Effector CD4-positive, alpha-beta T cell (primary cell): ENCODE measurements at regions not wholly inside any gene's neighbourhood (a gene's known extent, or its start where the extent isn't known, plus 50 kb on each side); places are given as distances from the start of the nearest gene placed in this dataset.
"Not testable (repeated sequence)": the region's sequence is repeated elsewhere in the genome, so short reads cannot be mapped to it uniquely, and the experiment has no call there.

Experiments
- DNase-seq: peaks from one replicate; pipeline ENCODE4 v3.0.0-alpha.2; 2020

DNA sequence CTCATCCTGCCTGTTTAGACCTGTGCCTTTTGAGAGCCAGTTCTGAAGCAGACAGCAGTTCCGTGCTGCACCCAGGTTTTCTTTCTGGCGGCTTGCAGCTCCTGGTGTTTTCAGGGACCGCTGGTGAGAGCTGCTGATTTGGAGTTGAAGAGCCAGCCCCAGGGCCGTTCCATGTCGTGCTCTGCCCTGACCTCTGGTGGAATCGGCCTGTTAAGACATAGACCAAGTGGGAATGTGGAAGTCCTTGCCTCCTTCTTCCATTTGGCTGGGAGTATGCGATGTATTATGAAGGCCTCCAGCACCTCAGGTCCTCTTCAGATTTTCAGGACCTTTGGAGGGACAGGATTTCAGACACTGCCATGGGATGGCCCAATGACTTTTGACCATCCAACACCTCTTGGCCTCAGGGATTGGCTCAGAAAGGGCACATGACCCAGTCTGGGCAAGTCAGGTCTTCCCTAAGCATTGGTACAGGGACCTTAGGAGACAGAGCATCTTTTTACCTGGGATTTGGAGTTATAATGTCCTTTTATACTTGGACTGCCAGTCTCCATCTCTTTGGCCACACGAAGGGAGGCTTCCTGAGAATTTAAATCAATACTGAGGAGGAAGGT is 136.1 kb upstream of the CLINT1 start:
- DNase-seq: peak; percentile 9

DNA sequence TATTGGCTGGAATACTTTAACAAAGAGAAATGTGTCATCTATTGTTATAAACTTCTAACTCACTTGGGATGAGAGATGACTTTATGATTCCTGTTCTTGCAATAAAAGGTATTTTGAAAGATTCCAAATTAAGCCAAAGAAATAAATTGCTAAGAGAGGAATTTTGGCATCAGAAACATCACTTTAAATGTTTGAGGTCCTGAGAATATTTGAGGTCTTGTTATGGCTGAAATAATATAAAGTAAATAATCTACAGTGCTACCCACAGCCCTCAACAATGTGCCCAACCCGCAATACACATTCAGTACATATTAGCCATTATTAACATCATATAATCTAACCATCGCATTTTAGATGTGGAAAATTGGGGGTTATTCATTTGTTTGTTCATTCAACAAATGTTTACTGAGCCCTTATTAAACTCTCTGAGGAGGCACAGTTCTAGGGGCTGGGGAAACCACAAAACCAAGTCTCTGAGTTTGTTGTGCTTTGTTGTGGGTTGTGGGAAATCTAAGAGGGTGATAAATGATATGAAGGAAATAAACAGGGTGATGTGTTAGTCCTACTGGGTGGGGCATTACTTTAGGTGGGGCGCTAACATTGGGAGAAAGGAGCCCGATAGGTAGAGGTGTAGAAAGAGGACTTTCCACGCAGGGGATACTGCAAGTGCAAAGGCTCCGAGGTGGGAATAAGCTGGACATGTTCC is 135.2 kb upstream of the CLINT1 start:
- peak; percentile 10 for DNase-seq

DNA sequence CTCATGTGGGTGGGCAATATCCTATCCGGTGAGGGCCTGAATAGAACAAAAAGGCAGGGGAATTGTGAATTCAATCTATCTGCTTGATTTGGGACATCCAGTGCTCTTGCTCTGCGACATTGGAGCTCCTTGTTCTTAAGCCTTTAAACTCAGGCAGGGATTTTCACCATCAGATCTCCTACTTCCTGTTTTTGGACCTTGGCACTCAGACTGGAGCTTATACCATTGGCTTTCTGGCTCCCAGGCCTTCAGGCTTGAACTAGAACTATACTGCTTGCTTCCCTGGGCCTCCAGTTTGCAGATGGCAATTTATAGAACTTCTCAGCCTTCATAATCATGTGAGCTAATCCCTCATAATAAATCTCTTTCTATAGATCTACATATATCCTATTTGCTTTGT is 134.3 kb upstream of the CLINT1 start:
- no peak for DNase-seq

DNA sequence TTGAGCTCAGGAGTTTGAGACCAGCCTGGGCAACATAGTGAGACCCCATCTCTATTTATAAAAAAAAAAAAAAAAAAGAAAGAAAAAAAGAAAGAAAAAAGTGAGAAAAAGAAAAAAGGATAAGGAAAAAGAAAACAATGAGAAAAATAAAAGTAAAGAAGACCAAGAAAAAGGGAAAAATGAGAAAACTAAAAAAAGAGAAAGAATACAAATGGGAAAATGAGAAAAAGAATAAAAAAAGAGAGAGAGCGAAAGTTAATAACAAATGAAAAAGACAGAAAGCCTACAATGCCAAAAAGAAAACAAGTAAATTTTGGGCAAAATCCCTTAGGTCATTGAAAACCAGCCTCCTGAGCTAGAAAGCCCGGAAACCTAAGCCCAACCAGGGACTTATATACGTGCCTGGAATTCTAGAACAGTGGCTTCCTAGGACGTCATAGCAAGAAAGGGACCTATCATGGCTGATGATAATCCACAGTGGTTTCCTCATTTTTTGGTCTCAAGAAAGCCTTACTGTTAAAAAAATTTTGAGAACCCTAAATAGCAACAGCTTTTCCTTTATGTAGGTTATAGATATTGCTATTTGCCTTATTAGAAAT is 131.7 kb upstream of the CLINT1 start:
- DNase-seq: no peak

DNA sequence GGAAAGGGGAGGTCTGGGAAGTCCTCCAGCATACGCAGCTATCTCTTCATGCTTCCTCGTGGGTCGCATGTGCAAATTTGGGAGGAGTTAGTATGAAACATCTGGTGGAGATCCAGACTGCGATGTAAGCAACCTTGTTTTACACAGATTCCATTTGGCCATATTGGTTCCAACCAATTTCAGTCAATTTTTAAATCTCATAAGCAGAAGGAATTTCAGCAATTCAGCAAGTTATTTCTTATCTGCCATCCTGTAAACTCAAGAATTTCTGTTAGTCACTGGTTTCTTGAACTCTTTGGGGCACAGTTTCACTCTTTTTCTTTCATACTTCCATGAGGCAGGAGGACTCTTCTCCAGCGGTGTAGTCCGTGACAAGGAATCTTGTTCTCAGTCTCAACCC is 130.4 kb upstream of the CLINT1 start:
- no peak for DNase-seq

DNA sequence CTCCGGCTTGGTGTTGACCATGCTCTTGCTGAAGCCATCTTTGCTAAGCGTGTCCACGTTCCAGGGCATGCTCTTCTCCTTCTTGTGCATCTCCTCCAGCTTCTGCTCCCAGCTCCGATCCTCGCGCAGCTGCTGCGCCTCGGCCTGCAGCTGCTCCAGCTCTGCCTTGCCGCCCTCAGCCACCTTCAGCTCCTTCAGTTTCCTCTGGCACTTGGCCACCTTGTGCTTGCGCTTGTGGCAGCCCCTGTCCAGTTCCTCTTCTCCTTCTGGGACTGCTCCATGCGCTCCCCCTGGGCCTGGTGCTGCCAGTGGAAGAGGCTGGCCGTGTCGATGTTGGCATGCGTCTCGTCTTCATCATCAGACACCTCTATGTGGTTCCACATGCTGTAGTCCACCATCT is 128.3 kb upstream of the CLINT1 start:
- no peak for DNase-seq

DNA sequence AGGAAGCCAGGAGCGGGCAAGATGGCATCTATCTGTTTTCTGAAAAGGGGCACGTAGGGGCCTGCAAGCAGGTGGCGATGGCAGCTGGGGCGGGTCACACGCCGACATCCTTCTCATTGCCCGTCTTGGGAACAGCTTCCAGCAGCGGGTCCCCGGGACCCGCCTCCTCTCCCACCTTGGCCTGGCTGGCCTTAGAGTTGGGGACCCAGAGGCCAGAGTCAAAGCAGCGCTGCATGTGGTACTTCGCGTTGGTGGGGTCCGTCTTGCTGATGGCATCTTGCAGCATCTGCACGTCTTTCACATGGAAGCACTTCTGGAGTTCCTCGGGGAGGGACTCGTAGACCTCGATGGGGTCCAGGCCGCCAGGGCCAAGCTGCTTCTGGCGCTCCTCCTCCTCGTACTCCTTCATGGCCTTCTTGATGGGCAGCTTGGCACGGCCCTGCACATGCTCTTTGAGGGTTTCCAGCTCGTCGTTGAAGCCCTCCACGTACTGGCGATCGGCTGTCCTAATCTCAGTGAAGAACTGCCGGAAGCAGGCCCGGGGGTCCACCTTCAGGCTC is 127.6 kb upstream of the CLINT1 start:
- DNase-seq: no peak

DNA sequence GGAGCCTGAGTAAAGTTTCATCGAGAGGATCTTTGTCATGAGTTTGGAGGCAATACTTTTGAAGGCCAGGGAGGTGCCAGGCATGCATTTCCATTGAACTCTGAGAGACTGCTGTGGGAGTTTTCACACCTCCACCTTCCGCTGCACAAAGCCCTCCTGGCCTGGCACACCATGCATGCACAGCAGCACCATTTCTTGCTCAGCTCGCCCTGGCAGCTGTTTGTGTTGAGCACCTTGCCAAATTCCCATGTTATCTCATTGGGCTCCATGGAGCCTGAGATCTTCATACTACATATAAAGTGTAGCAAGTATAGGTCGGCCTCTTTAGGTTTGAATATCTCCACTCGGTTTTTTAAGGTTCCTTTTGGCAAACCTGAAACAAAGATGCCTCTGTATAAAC is 125.7 kb upstream of the CLINT1 start:
- DNase-seq: no peak

DNA sequence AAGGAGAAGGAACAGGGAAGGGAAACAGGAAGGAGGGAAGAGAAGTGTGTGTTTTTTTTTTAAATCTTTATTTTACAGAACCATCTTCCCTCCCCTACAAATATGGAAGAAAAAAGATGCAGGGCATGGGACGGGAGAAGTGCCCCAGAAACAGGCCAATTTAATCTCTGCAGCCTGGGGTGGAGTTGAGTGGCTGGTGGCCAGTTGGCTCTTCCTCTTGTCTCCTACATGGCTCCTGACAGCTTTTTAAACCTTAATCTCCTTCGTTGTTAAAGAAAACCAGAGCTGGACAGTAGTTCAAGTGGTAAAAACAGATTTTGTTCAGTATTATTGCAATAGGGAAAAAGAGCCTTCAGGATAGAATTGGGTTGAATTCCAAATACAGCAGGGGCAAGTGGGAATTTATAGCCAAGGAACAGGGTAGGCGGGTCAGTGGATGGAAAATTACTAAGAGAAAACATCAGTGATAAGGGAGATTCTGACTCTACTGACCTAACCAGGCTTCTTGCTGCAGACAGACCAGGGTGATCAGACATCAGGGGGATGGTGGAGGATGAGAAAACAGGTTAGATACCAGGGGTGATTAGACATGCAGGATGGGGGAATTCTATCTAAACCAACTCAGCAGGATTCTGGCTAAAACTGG is 125.1 kb upstream of the CLINT1 start:
- no peak for DNase-seq

DNA sequence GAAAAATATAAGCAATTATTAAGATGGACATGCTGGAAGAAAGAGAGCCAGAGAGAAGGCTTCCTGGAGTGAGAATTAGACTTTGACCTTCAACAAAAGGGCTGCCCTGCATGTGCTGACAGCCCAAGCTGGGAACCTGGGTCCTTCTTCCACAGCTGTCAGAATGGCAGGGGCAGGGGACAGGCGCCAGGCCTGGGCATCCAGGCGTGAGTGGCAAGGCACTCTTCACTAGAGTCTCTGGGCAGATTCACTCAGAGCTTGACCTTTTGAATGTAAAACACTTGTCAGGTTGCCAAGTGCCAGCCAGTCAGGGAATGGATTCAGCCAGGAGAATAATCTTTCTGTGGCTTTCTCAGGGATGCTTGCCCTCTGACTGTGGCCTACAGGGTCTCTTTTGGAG is 119.1 kb upstream of the CLINT1 start:
- no peak for DNase-seq

DNA sequence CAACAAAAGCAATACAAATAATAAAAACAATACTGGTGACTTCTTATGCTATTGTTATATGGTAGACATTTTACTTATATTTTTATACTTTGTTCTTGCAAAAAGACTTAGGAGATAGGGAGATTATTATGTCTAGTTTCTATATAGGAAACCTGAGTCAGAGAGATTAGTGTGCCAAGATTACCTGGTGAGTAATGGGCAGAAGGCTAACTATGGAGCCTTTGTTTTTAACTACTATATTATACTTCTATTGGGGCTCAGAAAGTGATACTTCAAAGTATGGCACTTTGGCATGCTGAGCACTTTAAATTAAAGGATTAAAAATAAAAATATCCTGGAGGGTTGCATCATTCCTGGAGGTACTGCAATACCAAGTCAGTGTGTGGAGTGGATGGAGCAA is 117.5 kb upstream of the CLINT1 start:
- no peak for DNase-seq

DNA sequence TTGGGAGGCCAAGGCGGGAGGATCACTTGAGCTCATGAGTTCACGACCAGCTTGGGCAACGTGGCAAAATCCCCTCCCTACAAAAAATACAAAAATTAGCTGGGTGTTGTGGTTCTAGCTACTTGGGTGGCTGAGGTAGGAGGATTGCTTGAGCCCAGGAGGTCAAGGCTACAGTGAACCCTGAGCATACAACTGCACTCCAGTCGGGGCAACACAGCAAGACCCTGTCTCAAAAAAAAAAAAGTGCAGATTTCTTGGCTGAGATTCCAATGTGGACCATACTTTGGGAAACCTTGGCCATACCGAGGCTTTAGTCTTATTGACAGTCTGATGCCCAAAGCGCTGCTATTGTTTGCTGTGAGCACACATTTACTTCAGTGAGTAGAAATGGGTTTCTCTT is 113.6 kb upstream of the CLINT1 start:
- no peak for DNase-seq

DNA sequence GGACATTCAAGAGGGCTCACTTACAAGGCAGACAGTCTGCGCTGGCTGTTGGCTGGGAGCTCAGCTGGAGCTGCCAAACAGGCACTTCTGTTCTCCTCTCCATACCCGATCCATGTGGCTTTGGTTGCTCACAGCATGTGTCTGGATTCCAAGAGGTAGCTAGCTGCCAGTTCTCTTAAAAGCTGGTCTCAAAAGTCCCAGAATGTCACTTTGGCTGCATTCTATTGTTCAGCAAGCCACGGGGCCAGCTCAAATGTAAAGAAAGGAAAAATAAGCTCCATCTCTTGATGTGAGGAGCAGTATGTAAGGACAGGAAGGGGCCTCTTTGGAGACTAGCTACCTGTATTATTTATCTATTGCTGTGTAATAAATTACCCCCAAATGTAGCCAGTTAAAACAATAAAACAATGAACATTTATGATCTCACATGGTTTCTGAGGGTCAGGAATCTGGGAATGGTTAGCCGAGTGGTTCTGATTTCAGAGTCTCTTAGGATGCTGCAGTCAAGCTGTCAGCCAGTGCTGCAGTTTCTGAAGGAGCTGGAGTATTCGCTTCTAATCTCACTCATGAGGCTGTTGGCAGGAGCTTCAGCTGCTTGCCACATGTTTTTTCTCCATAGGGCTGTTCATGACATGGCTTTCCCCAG is 112.7 kb upstream of the CLINT1 start:
- DNase-seq: no peak

DNA sequence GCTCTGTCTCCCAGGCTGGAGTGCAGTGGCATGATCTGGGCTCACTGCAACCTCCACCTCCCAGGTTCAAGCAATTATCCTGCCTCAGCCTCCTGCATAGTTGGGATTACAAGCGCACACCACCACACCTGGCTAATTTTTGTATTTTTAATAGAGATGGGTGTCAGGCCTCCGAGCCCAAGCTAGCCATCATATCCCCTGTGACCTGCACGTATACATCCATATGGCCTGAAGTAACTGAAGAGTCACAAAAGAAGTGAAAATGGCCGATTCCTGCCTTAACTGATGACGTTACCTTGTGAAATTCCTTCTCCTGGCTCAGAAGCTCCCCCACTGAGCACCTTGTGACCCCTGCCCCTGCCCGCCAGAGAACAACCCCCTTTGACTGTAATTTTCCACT is 109.6 kb upstream of the CLINT1 start:
- not testable (repeated sequence) for DNase-seq

DNA sequence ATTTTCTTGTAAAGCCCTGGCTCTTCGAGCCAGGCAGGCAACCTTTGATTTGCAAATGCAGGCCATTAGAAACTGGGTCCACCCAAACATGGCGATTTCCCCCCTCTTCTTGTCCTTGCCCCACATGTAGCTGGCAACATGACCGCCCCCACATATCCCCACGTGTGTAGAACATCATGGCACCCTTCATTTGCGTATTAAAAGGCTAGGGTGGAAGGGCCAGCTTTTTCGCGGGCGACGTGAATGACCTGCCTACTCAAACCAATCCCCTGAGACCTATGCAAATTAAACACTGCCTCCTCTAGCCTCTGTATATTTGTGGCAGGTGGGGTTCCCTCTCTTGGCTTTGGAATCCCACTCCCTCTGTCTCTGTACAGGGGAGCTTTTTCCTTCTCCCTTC is 107.0 kb upstream of the CLINT1 start:
- DNase-seq: no peak

DNA sequence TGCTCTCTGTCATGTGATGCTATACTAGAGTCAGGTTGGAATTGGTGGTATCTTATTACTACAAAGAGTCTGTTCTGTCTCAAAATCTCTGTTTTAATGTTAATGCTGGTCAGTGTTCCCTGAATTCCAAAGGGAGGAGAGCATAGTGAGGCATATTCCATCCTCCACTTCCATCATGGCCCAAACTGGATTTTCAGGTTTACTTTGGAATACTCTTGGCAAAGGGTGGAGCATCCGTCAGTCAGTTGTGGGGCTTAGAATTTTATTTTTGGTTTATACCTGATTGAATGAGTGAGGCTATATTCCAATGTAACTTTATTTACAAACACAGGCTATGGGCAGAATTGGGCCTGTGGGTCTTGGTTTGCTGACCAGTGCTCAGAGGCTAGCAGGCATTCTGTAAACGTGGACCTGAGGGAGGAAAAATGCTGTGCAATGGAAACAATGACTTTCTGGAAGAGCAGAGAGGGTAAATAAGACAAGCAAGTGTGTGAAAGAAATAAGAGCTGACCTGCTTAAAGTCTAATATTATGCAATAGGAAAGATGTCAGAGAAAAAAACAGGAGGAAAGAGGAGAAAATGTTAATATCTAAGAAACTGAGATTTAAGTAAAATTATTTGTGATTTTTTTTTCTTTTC is 106.2 kb upstream of the CLINT1 start:
- no peak for DNase-seq

DNA sequence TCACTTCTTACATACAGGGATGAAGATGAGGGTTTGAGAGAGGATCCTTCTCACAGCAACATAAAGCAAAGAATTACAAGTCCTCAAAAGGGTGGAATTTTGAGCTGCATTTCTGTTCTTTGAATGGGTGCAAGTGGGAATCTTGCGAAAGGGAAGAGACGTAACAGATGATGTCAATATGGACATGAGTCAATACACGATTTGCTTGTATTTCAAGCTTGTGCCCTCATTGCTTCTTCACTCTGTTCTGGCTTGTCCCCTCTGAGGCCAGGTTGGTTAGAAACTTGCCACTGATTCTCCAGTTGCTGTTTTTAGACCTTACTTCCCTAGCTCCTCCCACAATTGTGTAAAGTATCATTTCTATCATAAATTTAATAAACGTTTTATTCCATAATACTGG is 104.8 kb upstream of the CLINT1 start:
- no peak for DNase-seq

DNA sequence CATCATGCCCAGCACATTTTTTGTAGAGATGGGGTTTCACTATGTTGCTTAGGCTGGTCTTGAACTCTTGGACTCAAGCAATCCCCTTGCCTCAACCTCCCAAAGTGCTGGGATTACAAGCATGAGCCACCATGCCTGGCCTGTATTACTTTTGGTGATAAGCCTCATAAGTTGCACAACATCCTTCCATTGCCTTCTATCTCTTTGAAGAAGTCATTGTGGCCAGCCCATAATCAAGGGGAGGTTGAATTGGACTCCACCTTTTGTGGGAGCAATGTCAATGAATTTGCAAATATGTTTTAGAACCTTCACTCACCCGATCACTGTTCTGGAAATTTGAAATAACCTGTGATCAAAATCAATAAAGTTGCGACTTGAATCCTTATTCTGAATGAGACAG is 104.3 kb upstream of the CLINT1 start:
- no peak for DNase-seq

DNA sequence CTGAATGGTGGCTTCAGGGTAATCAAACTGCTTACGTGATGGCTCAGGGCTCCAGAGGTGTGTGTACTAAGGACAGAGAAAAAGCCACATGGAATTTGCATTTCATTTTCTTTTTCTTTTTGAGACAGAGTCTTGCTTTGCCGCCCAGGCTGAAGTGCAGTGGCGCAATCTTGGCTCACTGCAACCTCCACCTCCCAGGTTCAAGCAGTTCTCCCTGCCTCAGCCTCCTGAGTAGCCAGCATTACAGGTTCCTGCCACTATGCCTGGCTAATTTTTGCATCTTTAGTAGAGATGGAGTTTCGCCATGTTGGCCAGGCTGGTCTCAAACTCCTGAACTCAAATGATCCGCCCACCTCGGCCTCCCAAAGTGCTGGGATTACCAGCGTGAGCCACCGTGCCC is 103.7 kb upstream of the CLINT1 start:
- DNase-seq: not testable (repeated sequence)

DNA sequence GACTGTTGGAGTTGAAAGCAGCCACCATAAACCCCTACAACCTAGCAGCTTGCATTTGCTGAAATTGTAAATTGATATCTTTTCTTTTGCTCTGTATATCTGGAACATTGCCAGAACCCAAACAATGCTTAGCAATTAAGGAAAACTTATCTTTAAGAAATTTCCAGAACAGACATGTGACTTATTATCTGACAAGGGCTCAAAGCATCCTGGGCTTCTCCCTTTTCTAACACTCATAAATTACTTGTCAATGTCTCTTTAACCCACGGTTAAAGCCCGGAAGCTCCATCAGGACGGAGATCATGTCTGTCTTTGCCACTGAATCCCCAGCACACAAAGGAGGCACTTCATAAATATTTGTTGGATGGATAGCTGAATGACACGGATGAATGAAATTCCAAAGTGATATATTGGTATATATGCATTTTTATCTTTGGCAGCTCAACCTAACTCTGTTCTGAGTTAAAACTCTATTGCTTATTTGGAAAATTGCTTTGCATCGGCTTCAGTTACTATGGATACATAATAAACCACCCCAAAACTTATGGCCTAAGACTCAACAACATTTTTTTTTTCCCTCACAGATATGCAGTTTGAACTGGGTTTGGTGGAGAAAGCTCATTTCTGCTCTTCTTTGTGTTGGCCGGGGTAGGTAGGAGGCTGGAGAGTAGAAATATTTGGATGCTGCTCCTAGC is 103.1 kb upstream of the CLINT1 start:
- DNase-seq: no peak

DNA sequence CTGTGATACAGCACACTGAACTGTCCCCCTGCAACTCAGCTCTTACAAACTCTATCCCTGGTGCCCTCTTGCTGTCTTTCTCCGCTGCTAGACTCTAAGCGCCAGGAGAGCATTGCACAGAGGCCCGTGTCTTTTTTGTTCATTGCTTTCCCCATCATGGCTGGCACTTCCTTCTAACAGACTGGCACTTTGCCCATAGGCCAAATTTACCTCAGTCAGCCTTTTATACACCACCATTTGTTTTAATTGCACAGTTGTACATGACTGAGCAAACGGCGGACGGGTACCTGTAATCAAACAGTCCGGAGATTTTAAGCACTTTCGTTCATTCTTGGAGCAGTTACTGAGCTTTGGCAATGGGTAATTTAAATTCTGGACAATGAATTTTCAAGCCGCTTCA is 102.2 kb upstream of the CLINT1 start:
- DNase-seq: no peak

DNA sequence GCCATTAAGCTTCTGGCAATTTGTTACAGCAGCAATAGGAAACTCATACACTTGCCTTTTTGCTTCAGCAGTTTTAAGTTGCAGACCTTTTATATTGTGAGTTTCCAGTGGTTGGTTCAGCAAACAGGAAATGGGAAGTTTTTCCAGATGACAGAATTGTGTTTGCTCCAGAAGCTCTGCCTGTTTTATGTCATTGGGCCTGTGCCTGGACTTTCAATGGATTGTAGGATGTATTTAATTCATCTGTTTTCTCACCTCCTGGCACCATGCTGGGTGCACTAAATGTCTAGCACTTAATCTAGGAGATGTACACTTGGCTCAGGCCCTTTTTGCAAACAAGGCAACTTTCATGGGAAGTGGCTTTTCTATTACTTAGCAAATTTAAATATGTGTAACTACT is 100.4 kb upstream of the CLINT1 start:
- no peak for DNase-seq
